HEK293T (cell line): ENCODE measurements at regions not wholly inside any gene's neighbourhood (a gene's known extent, or its start where the extent isn't known, plus 50 kb on each side); places are given as distances from the start of the nearest gene placed in this dataset.

ENCODE experiments used
- CTCF ChIA-PET: fragments of 350-600 bp; formaldehyde crosslinking; extraction: SDS; loops from one replicate; lab custom pipeline; 2021; ENCODE audit warnings: antibody characterized with exemption, inconsistent platforms; lab: Yijun Ruan, JAX
- POLR2A ChIA-PET: fragments of 350-600 bp; formaldehyde crosslinking; extraction: SDS; loops from one replicate; lab custom pipeline; 2020; ENCODE audit warnings: antibody characterized with exemption, inconsistent platforms; lab: Yijun Ruan, JAX
- DNase-seq: peaks from one replicate; pipeline ENCODE4 v3.0.0; 2012; ENCODE audit warnings: mixed read lengths; ENCODE audit errors: extremely low spot score
- ARNT ChIP-seq: fragments of 450-650 bp; IDR thresholded peaks from 2 replicates; pipeline ENCODE4 v1.6.1; 2017; ENCODE audit warnings: mild to moderate bottlenecking
- BHLHE40 ChIP-seq: fragments of 450-650 bp; IDR thresholded peaks from 2 replicates; pipeline ENCODE4 v1.6.1; 2016; ENCODE audit warnings: mild to moderate bottlenecking, moderate library complexity, borderline replicate concordance
- CTBP1 ChIP-seq: fragments of 450-650 bp; IDR thresholded peaks from 2 replicates; pipeline ENCODE4 v1.6.1; 2016; ENCODE audit warnings: borderline replicate concordance
- ELF4 ChIP-seq: fragments of 450-650 bp; IDR thresholded peaks from 2 replicates; pipeline ENCODE4 v1.6.1; 2017; ENCODE audit warnings: antibody characterized with exemption
- FOXA1 ChIP-seq: fragments of 450-650 bp; IDR thresholded peaks from 2 replicates; pipeline ENCODE4 v1.6.1; 2016; ENCODE audit warnings: mild to moderate bottlenecking
- FOXK2 ChIP-seq: fragments of 450-650 bp; IDR thresholded peaks from 2 replicates; pipeline ENCODE4 v1.6.1; 2016; ENCODE audit warnings: mild to moderate bottlenecking
- FOXM1 ChIP-seq: fragments of 450-650 bp; IDR thresholded peaks from 2 replicates; pipeline ENCODE4 v1.6.1; 2017; ENCODE audit warnings: mild to moderate bottlenecking, borderline replicate concordance
- HDGF ChIP-seq: fragments of 450-650 bp; IDR thresholded peaks from 2 replicates; pipeline ENCODE4 v1.6.1; 2017; ENCODE audit warnings: antibody characterized with exemption, borderline replicate concordance
- L3MBTL2 ChIP-seq: fragments of 450-650 bp; conservative IDR thresholded peaks from 2 replicates; pipeline ENCODE4 v1.6.1; 2016; ENCODE audit warnings: mild to moderate bottlenecking
- LEF1 ChIP-seq: fragments of 450-650 bp; IDR thresholded peaks from 2 replicates; pipeline ENCODE4 v1.6.1; 2017; ENCODE audit warnings: mild to moderate bottlenecking, borderline replicate concordance
- NFRKB ChIP-seq: fragments of 450-650 bp; IDR thresholded peaks from 2 replicates; pipeline ENCODE4 v1.6.1; 2016; ENCODE audit warnings: mild to moderate bottlenecking, moderate library complexity
- SP1 ChIP-seq: fragments of 450-650 bp; IDR thresholded peaks from 2 replicates; pipeline ENCODE4 v1.6.1; 2017
- SUZ12 ChIP-seq: fragments of 450-650 bp; IDR thresholded peaks from 2 replicates; pipeline ENCODE4 v1.6.1; 2016; ENCODE audit warnings: mild to moderate bottlenecking
- TARDBP ChIP-seq: fragments of 450-650 bp; IDR thresholded peaks from 2 replicates; pipeline ENCODE4 v1.6.1; 2016
- ZNF384 ChIP-seq: fragments of 450-650 bp; IDR thresholded peaks from 2 replicates; pipeline ENCODE4 v1.6.1; 2016
- TF ChIP-seq, protein P1 (sequence below): fragments of 450-650 bp; IDR thresholded peaks from 2 replicates; pipeline ENCODE4 v1.6.1; 2016

DNA sequence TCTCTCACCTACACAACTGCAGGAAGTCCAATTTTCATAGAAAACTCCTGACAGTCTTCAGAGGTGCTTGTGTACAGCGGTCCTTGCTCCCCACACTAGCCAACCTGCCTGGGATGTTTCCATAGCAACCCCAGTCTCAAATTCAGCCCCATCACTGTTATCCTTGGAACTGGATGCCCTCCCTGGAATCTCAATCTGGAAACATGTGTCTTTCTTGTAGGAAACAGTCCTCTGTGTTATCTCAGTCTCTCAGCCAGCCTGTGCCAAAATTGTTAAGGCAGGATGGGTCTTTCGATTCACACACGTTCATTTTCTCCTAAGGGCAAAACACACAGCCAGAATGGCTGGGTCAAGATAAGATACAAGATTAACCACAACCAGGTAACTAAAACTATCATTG, 295.5 kb upstream of the RND3 start:
- POLR2A ChIA-PET, result no interaction called here
- TF ChIP-seq CTBP1 (no peak), SP1 (no peak), NFRKB (no peak), L3MBTL2 (no peak), ARNT (no peak), TARDBP (no peak), LEF1 (no peak), ELF4 (no peak), HDGF (no peak), FOXK2 (no peak), SUZ12 (no peak), ZNF384 (no peak), BHLHE40 (no peak)
- TF ChIP-seq, protein P1, sequence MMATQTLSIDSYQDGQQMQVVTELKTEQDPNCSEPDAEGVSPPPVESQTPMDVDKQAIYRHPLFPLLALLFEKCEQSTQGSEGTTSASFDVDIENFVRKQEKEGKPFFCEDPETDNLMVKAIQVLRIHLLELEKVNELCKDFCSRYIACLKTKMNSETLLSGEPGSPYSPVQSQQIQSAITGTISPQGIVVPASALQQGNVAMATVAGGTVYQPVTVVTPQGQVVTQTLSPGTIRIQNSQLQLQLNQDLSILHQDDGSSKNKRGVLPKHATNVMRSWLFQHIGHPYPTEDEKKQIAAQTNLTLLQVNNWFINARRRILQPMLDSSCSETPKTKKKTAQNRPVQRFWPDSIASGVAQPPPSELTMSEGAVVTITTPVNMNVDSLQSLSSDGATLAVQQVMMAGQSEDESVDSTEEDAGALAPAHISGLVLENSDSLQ, result no peak
- no peak for DNase-seq
- CTCF ChIA-PET, result no interaction called here

DNA sequence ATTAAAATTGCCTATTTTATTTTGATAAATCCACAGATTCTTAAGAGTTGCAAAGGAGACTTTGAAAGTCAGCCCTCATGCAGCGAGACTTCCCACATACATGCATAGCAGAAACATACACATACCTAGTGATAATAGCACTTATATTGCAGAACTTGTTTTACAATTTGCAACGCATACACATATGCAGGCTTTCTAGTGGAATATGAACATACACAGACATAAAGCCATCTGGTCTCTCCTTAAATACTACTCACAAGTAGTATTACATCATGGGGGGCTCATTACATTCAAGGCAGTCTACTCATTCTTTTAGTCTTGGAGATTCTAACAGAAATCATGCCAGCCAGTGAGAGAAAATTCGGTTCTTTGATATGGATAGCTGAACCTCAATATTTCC, 295.1 kb upstream of the RND3 start:
- ChIA-PET POLR2A (no interaction called here), CTCF (no interaction called here)
- DNase-seq, result no peak
- TF ChIP-seq L3MBTL2 (no peak), FOXM1 (no peak), FOXA1 (no peak), CTBP1 (no peak), TARDBP (no peak)

DNA sequence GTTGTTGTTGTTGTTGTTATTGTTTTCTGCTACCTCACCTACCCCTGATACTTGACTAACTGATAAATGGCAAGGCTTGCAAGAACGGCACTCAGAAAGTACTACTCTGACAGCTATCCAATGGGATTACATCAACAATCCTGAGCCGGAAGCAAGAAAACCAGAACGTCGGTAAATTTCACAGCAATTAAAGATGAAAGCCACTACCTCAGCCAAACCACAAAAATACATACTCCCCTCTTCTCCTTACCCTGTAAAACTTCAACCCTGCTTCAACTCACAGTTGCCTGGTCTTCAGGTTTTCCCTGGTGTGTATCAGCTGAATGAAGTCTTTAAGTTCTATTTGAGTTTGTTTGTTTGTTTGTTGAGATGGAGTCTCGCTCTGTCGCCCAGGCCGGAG, 293.7 kb upstream of the RND3 start:
- ChIA-PET CTCF (no interaction called here), POLR2A (no interaction called here)
- DNase-seq, result no peak
- TF ChIP-seq FOXK2, result no peak
- no peak for TF ChIP-seq SUZ12

DNA sequence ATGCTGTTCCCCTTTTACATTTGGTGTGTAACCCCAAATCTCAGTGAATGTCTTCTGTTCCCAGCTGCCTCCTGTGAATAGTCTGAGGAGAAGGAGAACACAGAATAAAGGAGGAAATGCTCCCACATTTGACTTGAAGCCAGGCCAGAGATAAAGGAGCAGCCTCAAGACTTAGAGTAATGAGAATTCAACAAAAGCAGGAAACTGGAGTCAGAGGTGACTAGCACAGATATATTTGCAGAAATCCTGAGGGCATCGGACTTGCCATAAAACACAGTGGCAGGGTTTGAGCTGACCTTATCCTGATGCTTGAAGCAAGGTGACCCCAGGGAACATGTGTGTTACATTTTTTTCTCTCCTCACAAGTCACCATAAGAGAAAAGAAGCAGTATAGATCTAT, 291.4 kb upstream of the RND3 start:
- POLR2A ChIA-PET, result no interaction called here
- CTCF ChIA-PET, result no interaction called here
- no peak for DNase-seq
- TF ChIP-seq SP1, result no peak
- TF ChIP-seq NFRKB, result no peak
- TF ChIP-seq HDGF, result no peak
- no peak for TF ChIP-seq L3MBTL2
- no peak for TF ChIP-seq FOXK2

DNA sequence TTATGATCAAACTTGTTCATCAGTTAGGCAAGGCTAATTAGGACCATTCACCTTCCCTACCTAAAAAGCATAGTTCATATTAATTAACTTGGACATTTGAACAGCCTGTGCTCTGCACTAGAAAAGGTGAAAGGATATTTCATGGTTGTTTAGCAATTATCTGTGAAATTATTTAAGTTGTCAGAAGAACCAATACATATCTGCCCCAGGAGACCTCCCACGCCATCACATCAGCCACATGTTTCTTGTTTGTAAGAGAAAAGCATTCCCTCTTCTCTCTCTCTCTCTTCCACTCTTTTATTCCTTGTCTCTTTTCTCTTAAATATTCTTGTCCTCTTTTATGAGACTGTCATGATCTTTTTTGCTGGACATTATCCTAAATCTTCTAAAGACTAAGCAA, 282.0 kb upstream of the RND3 start:
- DNase-seq, result no peak
- ChIA-PET CTCF (no interaction called here), POLR2A (no interaction called here)
- TF ChIP-seq ELF4, result no peak
- no peak for TF ChIP-seq SUZ12
- TF ChIP-seq LEF1, result no peak
- TF ChIP-seq NFRKB, result no peak
- TF ChIP-seq, protein P1, result no peak
- TF ChIP-seq FOXM1, result no peak
- TF ChIP-seq ZNF384, result no peak
- no peak for TF ChIP-seq FOXA1
- TF ChIP-seq SP1, result no peak
- TF ChIP-seq TARDBP, result no peak
- TF ChIP-seq BHLHE40, result no peak
- no peak for TF ChIP-seq CTBP1
- TF ChIP-seq HDGF, result no peak
- no peak for TF ChIP-seq L3MBTL2
- TF ChIP-seq FOXK2, result no peak
- TF ChIP-seq ARNT, result no peak

DNA sequence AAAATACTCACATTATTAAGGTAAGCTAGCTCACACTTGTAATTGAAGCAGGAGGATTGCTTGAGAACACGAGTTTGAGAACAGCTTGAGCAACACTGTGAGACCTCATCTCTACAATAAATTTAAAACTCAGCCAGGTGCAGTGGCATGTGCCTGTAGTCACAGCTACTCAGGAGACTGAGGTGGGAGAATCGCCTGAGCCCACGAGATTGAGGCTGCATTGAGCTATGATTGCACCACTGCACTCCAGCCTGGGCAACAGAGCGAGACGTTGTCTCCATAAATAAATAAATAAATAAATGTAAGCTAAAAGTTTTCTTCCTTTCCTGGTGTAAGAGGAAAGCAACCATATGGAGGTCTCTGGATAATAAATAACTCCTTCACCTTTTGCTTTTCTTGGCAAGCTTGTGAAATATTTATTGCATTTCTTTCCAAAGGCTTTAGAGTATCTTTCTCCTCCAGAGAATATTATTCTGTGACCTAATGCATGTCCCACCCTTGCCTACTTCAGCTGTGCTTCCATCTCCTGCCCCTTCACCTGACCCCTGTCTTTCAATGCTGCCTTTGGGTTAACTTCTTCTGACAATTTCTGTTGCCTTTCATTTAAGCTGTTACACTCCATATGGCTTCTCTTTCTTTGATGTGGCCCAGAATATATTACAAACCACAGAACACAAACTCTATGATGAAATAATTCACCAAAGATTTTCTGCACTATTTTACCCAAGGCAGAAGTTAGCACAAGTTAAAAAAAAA, 280.7 kb upstream of the RND3 start:
- TF ChIP-seq ELF4, result no peak
- ChIA-PET POLR2A (no interaction called here), CTCF (no interaction called here)
- no peak for DNase-seq

DNA sequence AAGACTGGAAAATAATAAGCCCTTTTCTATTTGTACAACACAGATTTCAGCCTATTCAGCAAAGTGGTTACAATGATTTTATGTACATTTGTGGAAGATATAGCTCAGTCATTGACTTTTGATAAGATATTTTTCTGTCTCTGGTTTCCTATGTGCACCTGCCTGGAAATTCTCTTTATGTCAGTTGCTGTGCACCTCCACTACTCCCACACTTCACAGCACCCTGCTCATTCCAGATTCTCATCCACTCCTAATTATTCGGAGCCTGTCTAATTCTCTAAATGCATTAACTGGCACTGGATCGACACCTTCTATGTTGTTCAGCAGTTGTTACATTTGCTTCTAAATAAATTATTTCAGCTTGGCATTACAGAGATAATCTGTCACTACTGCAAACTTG, 275.1 kb upstream of the RND3 start:
- POLR2A ChIA-PET, result no interaction called here
- DNase-seq, result no peak
- TF ChIP-seq L3MBTL2 (no peak), ARNT (no peak), BHLHE40 (no peak), ELF4 (no peak), FOXM1 (no peak), ZNF384 (no peak)
- TF ChIP-seq, protein P1, result no peak
- CTCF ChIA-PET, result no interaction called here
